HCT116 (cell line): ENCODE measurements at regions not wholly inside any gene's neighbourhood (a gene's known extent, or its start where the extent isn't known, plus 50 kb on each side); places are given as distances from the start of the nearest gene placed in this dataset.

Experiments used
- ATAC-seq: fragments of 200-7000 bp; cut with Tn5 transposase; 2 replicates; pipeline ENCODE4 v1.9.1; 2020; ENCODE audit warnings: mild to moderate bottlenecking, moderate library complexity
- BruUV-seq: library from RNA; stranded (reverse); fragments of 400-500 nt; replicated peaks from 2 replicates; lab custom pipeline; 2021; lab: Mats Ljungman, UMichigan
- CTCF ChIA-PET: fragments of 300-600 bp; sonication (Branson Sonifier 250); formaldehyde crosslinking; loops from one replicate; lab custom pipeline; 2021; ENCODE audit warnings: antibody characterized with exemption; lab: Charles Lee
- POLR2A ChIA-PET: fragments of 300-600, 350-600 bp; sonication (Branson Sonifier 250); formaldehyde crosslinking; loops from one replicate; lab custom pipeline; 2021; ENCODE audit warnings: antibody characterized with exemption; lab: Charles Lee
- RAD21 ChIA-PET, 2 experiments: fragments of 300-600 bp; sonication (Branson Sonifier 250); formaldehyde crosslinking; loops; one replicate each; lab custom pipeline; 2023; ENCODE audit warnings: low total read pairs in 2 of 2; ENCODE audit not compliant: uncharacterized antibody in 2 of 2, unreplicated experiment in 2 of 2, low non-redundant PET in 1 of 2; lab: Charles Lee
- DNase-seq: peaks from one replicate; pipeline ENCODE4 v3.0.0-alpha.2; 2010; ENCODE audit warnings: low read depth, low spot score
- H2AFZ ChIP-seq: fragments of 200-600 bp; shearing (Covaris generic), sonication (generic); 2 replicates; pipeline ENCODE4 v1.6.1; 2017; ENCODE audit warnings: low read depth, mixed run types, mixed read lengths, antibody characterized with exemption, low read length; ENCODE audit not compliant: poor library complexity, severe bottlenecking
- H3K27ac ChIP-seq: 2 replicates; pipeline ENCODE4 v1.5.1; 2012; ENCODE audit warnings: low read depth, low read length
- H3K27me3 ChIP-seq: fragments of 200-600 bp; sonication (generic); 2 replicates; pipeline ENCODE4 v1.6.1; 2016; ENCODE audit warnings: mixed run types, low read length, mixed read lengths; ENCODE audit not compliant: insufficient read depth
- H3K36me3 ChIP-seq, 2 experiments: fragments of 200-500 bp in 1 of 2; fragments of 200-600 bp in 1 of 2; sonication (Bioruptor generic) in 1 of 2; sonication (generic) in 1 of 2; 2 replicates each; pipeline versions ENCODE4 v1.5.1 to v1.6.1; 2014 to 2016; ENCODE audit warnings: low read length in 2 of 2, inconsistent platforms in 1 of 2, mixed read lengths in 1 of 2, mixed run types in 1 of 2; ENCODE audit not compliant: insufficient read depth in 2 of 2, control insufficient read depth in 1 of 2
- H3K4me1 ChIP-seq, 2 experiments: fragments of 200-600 bp in 1 of 2; sonication (generic) in 1 of 2; 2 replicates each; pipeline versions ENCODE4 v1.5.1 to v1.6.1; 2012 to 2017; ENCODE audit warnings: low read length in 2 of 2, inconsistent platforms in 1 of 2, mild to moderate bottlenecking in 1 of 2, mixed read lengths in 1 of 2, mixed run types in 1 of 2, moderate library complexity in 1 of 2; ENCODE audit not compliant: insufficient read depth in 2 of 2, control insufficient read depth in 1 of 2
- H3K4me2 ChIP-seq: fragments of 200-600 bp; sonication (generic); 2 replicates; pipeline ENCODE4 v1.6.1; 2017; ENCODE audit warnings: mixed run types, low read length, mixed read lengths
- H3K4me3 ChIP-seq, 2 experiments: fragments of 200-600 bp in 1 of 2; sonication (generic) in 1 of 2; replicated peaks in 1 of 2; 2 replicates each; pipeline ENCODE4 v1.5.1; 2011 to 2016; ENCODE audit warnings: low read length in 2 of 2, control low read depth in 1 of 2, low read depth in 1 of 2, mild to moderate bottlenecking in 1 of 2, mixed read lengths in 1 of 2, mixed run types in 1 of 2
- H3K79me2 ChIP-seq: fragments of 200-600 bp; sonication (generic); 2 replicates; pipeline ENCODE4 v1.6.1; 2017; ENCODE audit warnings: mild to moderate bottlenecking, mixed run types, low read length, moderate library complexity, mixed read lengths; ENCODE audit not compliant: insufficient read depth
- H3K9ac ChIP-seq: fragments of 200-600 bp; sonication (generic); 2 replicates; pipeline ENCODE4 v1.6.1; 2016; ENCODE audit warnings: low read length, mixed read lengths
- H3K9me2 ChIP-seq: fragments of 200-600 bp; sonication (generic), shearing (Covaris generic); 2 replicates; pipeline ENCODE4 v1.6.1; 2017; ENCODE audit warnings: mixed run types, mild to moderate bottlenecking, moderate library complexity; ENCODE audit not compliant: insufficient read depth
- H3K9me3 ChIP-seq, 2 experiments: fragments of 200-500 bp in 1 of 2; fragments of 200-600 bp in 1 of 2; sonication (Bioruptor generic) in 1 of 2; sonication (generic) in 1 of 2; 2 replicates each; pipeline ENCODE4 v1.6.1; 2014 to 2017; ENCODE audit warnings: low read length in 2 of 2, mixed read lengths in 2 of 2, inconsistent platforms in 1 of 2, low read depth in 1 of 2, mild to moderate bottlenecking in 1 of 2, mixed run types in 1 of 2, moderate library complexity in 1 of 2; ENCODE audit not compliant: control insufficient read depth in 1 of 2, insufficient read depth in 1 of 2
- H4K20me1 ChIP-seq: fragments of 200-600 bp; sonication (generic), shearing (Covaris generic); 2 replicates; pipeline ENCODE4 v1.6.1; 2017; ENCODE audit warnings: mixed run types, mild to moderate bottlenecking, moderate library complexity; ENCODE audit not compliant: insufficient read depth
- ATF3 ChIP-seq: IDR thresholded peaks from 2 replicates; pipeline ENCODE4 v1.6.1; 2012
- CTCF ChIP-seq, 3 experiments: fragments of 200-600 bp in 1 of 3; sonication (generic) in 1 of 3; IDR thresholded peaks in 2 of 3; conservative IDR thresholded peaks in 1 of 3; 2 replicates each; pipeline ENCODE4 v1.5.1; 2012 to 2017; ENCODE audit warnings: low read depth in 2 of 3, low read length in 2 of 3, antibody characterized with exemption in 1 of 3, borderline replicate concordance in 1 of 3, control low read depth in 1 of 3, mild to moderate bottlenecking in 1 of 3, mixed read lengths in 1 of 3, mixed run types in 1 of 3, moderate library complexity in 1 of 3; ENCODE audit not compliant: insufficient read depth in 1 of 3
- EZH2phosphoT487 ChIP-seq: fragments of 200-600 bp; IDR thresholded peaks from 2 replicates; pipeline ENCODE4 v1.6.1; 2018; ENCODE audit warnings: antibody characterized with exemption, borderline replicate concordance
- MAX ChIP-seq: IDR thresholded peaks from 2 replicates; pipeline ENCODE4 v1.6.1; 2012
- RAD21 ChIP-seq: IDR thresholded peaks from 2 replicates; pipeline ENCODE4 v1.6.1; 2012; ENCODE audit warnings: low read depth, mild to moderate bottlenecking
- YY1 ChIP-seq: IDR thresholded peaks from 2 replicates; pipeline ENCODE4 v1.6.1; 2011; ENCODE audit warnings: low read length, low read depth, moderate library complexity, mild to moderate bottlenecking; ENCODE audit not compliant: insufficient replicate concordance; ENCODE audit errors: extremely low read depth
- ZFX ChIP-seq: fragments of 450-650 bp; IDR thresholded peaks from 2 replicates; pipeline ENCODE4 v1.6.1; 2017
- intact Hi-C: fragments of 100-400 bp; cut with micrococcal nuclease; formaldehyde crosslinking; loops from 2 replicates; pipeline ENCODE4 v1.10.0; 2022

GRCh38 chr7:116113310-116113709, 82.7 kb upstream of the TFEC start (continued):
- TF ChIP-seq ATF3, result no peak

- Histone ChIP-seq H2AFZ (no peak overlapping the region), H3K9ac (no peak overlapping the region), H4K20me1 (no peaks in the 10 kb centered on the region), H3K4me3 (no peak overlapping the region)
- intact Hi-C loops, result loop anchor here (5.0 kb wide), 1 partner anchor 269 kb away; no protein-coding TSS in a partner anchor
- CTCF ChIA-PET, result no interaction called here
- no peak for ATAC-seq
- no TSS peak for BruUV-seq
- TF ChIP-seq ZFX (no peak), MAX (no peak)
- TF ChIP-seq, all 23 proteins: peak for 0
- H3K4me2 ChIP-seq, result no peak overlapping the region
- H3K4me1 ChIP-seq, result no peaks in the 10 kb centered on the region
- H3K36me3 ChIP-seq, result no peaks in the 10 kb centered on the region
- no peaks in the 10 kb centered on the region for H3K9me3 ChIP-seq
- ChIA-PET POLR2A (no interaction called here), RAD21 (no interaction called here)
- H3K27ac ChIP-seq, result no peak overlapping the region
- H3K9me2 ChIP-seq, result no peaks in the 10 kb centered on the region
- H3K79me2 ChIP-seq, result no peaks in the 10 kb centered on the region
- no peak for DNase-seq
- no peaks in the 10 kb centered on the region for H3K27me3 ChIP-seq
Observed at GRCh38 chr7:116120839-116121238, 89.5 kb upstream of the TES start.

GRCh38 chr7:116122972-116123595, 87.3 kb upstream of the TES start:
- no peak overlapping the region for H3K9ac ChIP-seq
- CTCF ChIA-PET, result interaction anchor here (0.9 to 1.5 kb wide), 2 partner anchors 8 to 10 kb away, joined by 3 read pairs; no protein-coding TSS in a partner anchor
- 0 out of 4 replicates have a peak, but pooled peaks cover 0 to under 1% of the 10 kb centered on the region in 2 experiments for H3K9me3 ChIP-seq
- no peak; the same call in 1 of the 2 replicates for ATAC-seq
- peak; percentile 32 for DNase-seq
- no peak overlapping the region for H3K4me2 ChIP-seq
- TF ChIP-seq EZH2phosphoT487, result no peak
- peak; percentile 46 to 79 (median 73); a peak in 5 of 6 replicates for TF ChIP-seq CTCF (IDR thresholded peaks at IDR 0.05 in 2 of 3, conservative IDR thresholded peaks at IDR 0.05 in 1 of 3; ENCODE audit: borderline replicate concordance in 1 of 3, insufficient read depth in 1 of 3, low read depth in 2 of 3, low read length in 2 of 3)
- TF ChIP-seq YY1, result no peak
- peak; percentile 79 for TF ChIP-seq RAD21
- H3K4me3 ChIP-seq, result no peak overlapping the region
- H3K27me3 ChIP-seq, result no peaks in the 10 kb centered on the region
- H4K20me1 ChIP-seq, result no peaks in the 10 kb centered on the region
- H2AFZ ChIP-seq, result peak overlapping the region; percentile 67
- H3K36me3 ChIP-seq, result no peaks in the 10 kb centered on the region
- no peaks in the 10 kb centered on the region for H3K9me2 ChIP-seq
- H3K27ac ChIP-seq, result no peak overlapping the region
- RAD21 ChIA-PET, result no interaction called here
- intact Hi-C loops, result loop anchor here (5.0 kb wide), 1 partner anchor 271 kb away; no protein-coding TSS in a partner anchor
- H3K79me2 ChIP-seq, result no peaks in the 10 kb centered on the region
- no TSS peak for BruUV-seq
- POLR2A ChIA-PET, result no interaction called here
- H3K4me1 ChIP-seq, result no peaks in the 10 kb centered on the region
